Upper lobe of left lung (tissue), 4 donors: ENCODE measurements at regions not wholly inside any gene's neighbourhood (a gene's known extent, or its start where the extent isn't known, plus 50 kb on each side); places are given as distances from the start of the nearest gene placed in this dataset.
A peak's percentile ranks its signal among the peaks of the same experiment; 100 is the strongest.

Experiments used
- CTCF ChIP-seq, 6 experiments: fragments of 450-650 bp in 4 of 6; fragments of 200-600 bp in 2 of 6; sonication (generic) in 2 of 6; IDR thresholded peaks; one replicate each; pipeline ENCODE4 v1.5.1; 2016 to 2019; ENCODE audit warnings: antibody characterized with exemption in 6 of 6
- EP300 ChIP-seq, 4 donors: sonication (generic); formaldehyde crosslinking; IDR thresholded peaks; one replicate each; pipeline ENCODE4 v1.5.1; 2017; ENCODE audit warnings: antibody characterized with exemption in 4 of 4, control low read depth in 2 of 4
- POLR2A ChIP-seq, 4 donors: fragments of 450-650 bp; IDR thresholded peaks; one replicate each; pipeline ENCODE4 v1.5.1; 2016 to 2017; ENCODE audit warnings: antibody characterized with exemption in 4 of 4, mild to moderate bottlenecking in 2 of 4
- POLR2AphosphoS5 ChIP-seq, 2 donors: sonication (generic); formaldehyde crosslinking; IDR thresholded peaks; one replicate each; pipeline ENCODE4 v1.5.1; 2017; ENCODE audit warnings: antibody characterized with exemption in 2 of 2

DNA sequence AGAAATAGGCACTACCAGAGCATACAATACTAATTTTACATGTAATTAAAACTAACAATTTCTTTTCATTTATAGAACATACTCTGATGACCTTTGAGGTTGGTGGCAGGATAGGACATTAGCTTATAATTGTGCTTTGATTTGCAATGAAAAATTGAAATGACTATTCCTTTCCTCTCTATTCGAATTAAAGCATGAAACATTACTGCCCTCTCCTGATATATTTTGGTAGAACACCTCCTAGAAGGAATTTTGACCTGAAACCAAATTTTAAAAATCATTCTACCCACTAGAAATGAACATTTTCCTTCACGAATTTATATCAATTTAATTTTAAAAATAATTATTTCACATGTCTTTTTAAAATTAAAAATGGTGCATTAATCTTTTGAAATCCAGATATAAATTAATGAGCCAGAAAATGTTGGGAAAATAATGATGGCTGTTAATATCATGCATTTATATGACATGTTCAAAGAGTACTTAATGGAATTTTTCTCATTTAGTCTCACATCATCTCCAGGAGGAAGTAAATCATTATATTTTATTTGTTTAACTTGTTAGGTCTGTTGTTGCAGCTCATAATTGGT, 556.3 kb upstream of the ARGLU1 start:
- TF ChIP-seq CTCF (IDR thresholded peaks at IDR 0.05) (peak; percentile 35 to 63 (median 57)), EP300 (IDR thresholded peaks at IDR 0.05) (no peak), POLR2AphosphoS5 (IDR thresholded peaks at IDR 0.05) (no peak), POLR2A (IDR thresholded peaks at IDR 0.05) (no peak)
